Panc1 (cell line): ENCODE measurements at regions not wholly inside any gene's neighbourhood (a gene's known extent, or its start where the extent isn't known, plus 50 kb on each side); places are given as distances from the start of the nearest gene placed in this dataset.

ENCODE experiments used
- ATAC-seq: fragments of 200-7000 bp; cut with Tn5 transposase; 2 replicates; pipeline ENCODE4 v1.9.1; 2020; ENCODE audit warnings: mild to moderate bottlenecking, moderate library complexity
- BruUV-seq: library from RNA; stranded (reverse); fragments of 400-500 nt; replicated peaks from 2 replicates; lab custom pipeline; 2021; lab: Mats Ljungman, UMichigan
- CTCF ChIA-PET: fragments of 300-600 bp; sonication (Branson Sonifier 250); formaldehyde crosslinking; loops from one replicate; lab custom pipeline; 2022; ENCODE audit warnings: antibody characterized with exemption; lab: Charles Lee
- POLR2A ChIA-PET: fragments of 300-600 bp; sonication (Branson Sonifier 250); formaldehyde crosslinking; loops from one replicate; lab custom pipeline; 2022; ENCODE audit warnings: antibody characterized with exemption; lab: Charles Lee
- DNase-seq: peaks from one replicate; pipeline ENCODE4 v3.0.0-alpha.2; 2010; ENCODE audit warnings: low read depth, low spot score
- H3K27ac ChIP-seq: 2 replicates; pipeline ENCODE4 v1.5.1; 2011; ENCODE audit warnings: mild to moderate bottlenecking, low read length, inconsistent platforms
- H3K27me3 ChIP-seq: fragments of 200-500 bp; sonication (Bioruptor generic); 2 replicates; pipeline ENCODE4 v1.6.0; 2014; ENCODE audit warnings: low read length, inconsistent platforms; ENCODE audit not compliant: control insufficient read depth, insufficient read depth
- H3K36me3 ChIP-seq: fragments of 200-500 bp; sonication (Bioruptor generic); 2 replicates; pipeline ENCODE4 v1.5.1; 2014; ENCODE audit warnings: inconsistent platforms, mild to moderate bottlenecking, low read length, moderate library complexity; ENCODE audit not compliant: control insufficient read depth, insufficient read depth
- H3K4me1 ChIP-seq: 2 replicates; pipeline ENCODE4 v1.5.1; 2011; ENCODE audit warnings: inconsistent platforms, mild to moderate bottlenecking, low read length, moderate library complexity; ENCODE audit not compliant: control insufficient read depth, insufficient read depth
- H3K4me3 ChIP-seq, 2 experiments: 2 replicates each; pipeline ENCODE4 v1.5.1; 2011 to 2012; ENCODE audit warnings: low read depth in 2 of 2, low read length in 2 of 2, mild to moderate bottlenecking in 2 of 2, inconsistent platforms in 1 of 2, moderate library complexity in 1 of 2
- H3K9me3 ChIP-seq: fragments of 200-500 bp; sonication (Bioruptor generic); 2 replicates; pipeline ENCODE4 v1.5.1; 2014; ENCODE audit warnings: low read depth, mild to moderate bottlenecking, inconsistent platforms, low read length, moderate library complexity; ENCODE audit not compliant: control insufficient read depth, insufficient read depth
- POLR2AphosphoS5 ChIP-seq: IDR thresholded peaks from 2 replicates; pipeline ENCODE4 v1.6.1; 2012; ENCODE audit warnings: mild to moderate bottlenecking, low read depth, low read length, moderate library complexity
- SIN3A ChIP-seq: IDR thresholded peaks from 2 replicates; pipeline ENCODE4 v1.6.1; 2012; ENCODE audit warnings: low read depth, mild to moderate bottlenecking, low read length, moderate library complexity, borderline replicate concordance; ENCODE audit not compliant: insufficient read depth
- TCF7L2 ChIP-seq: IDR thresholded peaks from 2 replicates; pipeline ENCODE4 v1.6.1; 2011; ENCODE audit warnings: mild to moderate bottlenecking, low read depth, low read length, inconsistent platforms
- in situ Hi-C: cut with HindIII; loops from 2 replicates; pipeline ENCODE4 v1.10.0; 2016; ENCODE audit warnings: low sequenced_read_pairs, low pct_unique_long_range_greater_than_20kb
- intact Hi-C: fragments of 100-400 bp; cut with micrococcal nuclease; formaldehyde crosslinking; loops from one replicate; pipeline ENCODE4 v1.10.0; 2022; ENCODE audit not compliant: unreplicated experiment
- TF ChIP-seq, protein P1 (sequence below), 2 experiments: IDR thresholded peaks; 2 replicates each; pipeline ENCODE4 v1.6.1; 2011 to 2012; ENCODE audit warnings: low read depth in 2 of 2, control low read depth in 1 of 2, low read length in 1 of 2, mild to moderate bottlenecking in 1 of 2, moderate library complexity in 1 of 2; ENCODE audit not compliant: insufficient read depth in 1 of 2
- TF ChIP-seq, protein P2 (sequence below): fragments of 450-650 bp; IDR thresholded peaks from 2 replicates; pipeline ENCODE4 v1.5.1; 2017; ENCODE audit warnings: mild to moderate bottlenecking

DNA sequence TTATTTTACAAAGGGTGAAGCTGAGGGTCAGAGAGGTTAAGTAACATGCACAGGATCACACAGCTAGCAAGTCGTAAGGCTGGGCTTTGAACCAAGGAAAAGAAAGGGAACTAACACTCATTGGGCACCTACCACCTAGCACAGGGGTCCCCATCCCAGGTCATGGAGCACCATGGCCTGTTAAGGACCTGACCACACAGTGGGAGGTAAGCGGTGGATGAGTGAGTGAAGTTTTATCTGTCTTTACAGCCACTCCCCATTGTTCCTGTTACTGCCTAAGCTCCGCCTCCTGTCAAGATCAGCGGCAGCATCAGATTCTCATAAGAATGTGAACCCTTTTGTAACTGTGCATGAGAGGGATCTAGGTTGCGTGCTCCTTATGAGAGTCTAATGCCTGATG lies 222.8 kb downstream of the RAB11FIP2 start:
- intact Hi-C loops, result no loop called here
- no peak overlapping the region for H3K27ac ChIP-seq
- H3K9me3 ChIP-seq, result no peaks in the 10 kb centered on the region
- POLR2A ChIA-PET, result no interaction called here
- no peak overlapping the region for H3K4me3 ChIP-seq
- no peaks in the 10 kb centered on the region for H3K36me3 ChIP-seq
- no TSS peak for BruUV-seq
- TF ChIP-seq POLR2AphosphoS5 (no peak), SIN3A (no peak), TCF7L2 (no peak)
- TF ChIP-seq, protein P1, sequence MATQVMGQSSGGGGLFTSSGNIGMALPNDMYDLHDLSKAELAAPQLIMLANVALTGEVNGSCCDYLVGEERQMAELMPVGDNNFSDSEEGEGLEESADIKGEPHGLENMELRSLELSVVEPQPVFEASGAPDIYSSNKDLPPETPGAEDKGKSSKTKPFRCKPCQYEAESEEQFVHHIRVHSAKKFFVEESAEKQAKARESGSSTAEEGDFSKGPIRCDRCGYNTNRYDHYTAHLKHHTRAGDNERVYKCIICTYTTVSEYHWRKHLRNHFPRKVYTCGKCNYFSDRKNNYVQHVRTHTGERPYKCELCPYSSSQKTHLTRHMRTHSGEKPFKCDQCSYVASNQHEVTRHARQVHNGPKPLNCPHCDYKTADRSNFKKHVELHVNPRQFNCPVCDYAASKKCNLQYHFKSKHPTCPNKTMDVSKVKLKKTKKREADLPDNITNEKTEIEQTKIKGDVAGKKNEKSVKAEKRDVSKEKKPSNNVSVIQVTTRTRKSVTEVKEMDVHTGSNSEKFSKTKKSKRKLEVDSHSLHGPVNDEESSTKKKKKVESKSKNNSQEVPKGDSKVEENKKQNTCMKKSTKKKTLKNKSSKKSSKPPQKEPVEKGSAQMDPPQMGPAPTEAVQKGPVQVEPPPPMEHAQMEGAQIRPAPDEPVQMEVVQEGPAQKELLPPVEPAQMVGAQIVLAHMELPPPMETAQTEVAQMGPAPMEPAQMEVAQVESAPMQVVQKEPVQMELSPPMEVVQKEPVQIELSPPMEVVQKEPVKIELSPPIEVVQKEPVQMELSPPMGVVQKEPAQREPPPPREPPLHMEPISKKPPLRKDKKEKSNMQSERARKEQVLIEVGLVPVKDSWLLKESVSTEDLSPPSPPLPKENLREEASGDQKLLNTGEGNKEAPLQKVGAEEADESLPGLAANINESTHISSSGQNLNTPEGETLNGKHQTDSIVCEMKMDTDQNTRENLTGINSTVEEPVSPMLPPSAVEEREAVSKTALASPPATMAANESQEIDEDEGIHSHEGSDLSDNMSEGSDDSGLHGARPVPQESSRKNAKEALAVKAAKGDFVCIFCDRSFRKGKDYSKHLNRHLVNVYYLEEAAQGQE (IDR thresholded peaks at IDR 0.05; ENCODE audit: insufficient read depth in 1 of 2, low read depth in 2 of 2, low read length in 1 of 2), result no peak
- TF ChIP-seq, protein P2, sequence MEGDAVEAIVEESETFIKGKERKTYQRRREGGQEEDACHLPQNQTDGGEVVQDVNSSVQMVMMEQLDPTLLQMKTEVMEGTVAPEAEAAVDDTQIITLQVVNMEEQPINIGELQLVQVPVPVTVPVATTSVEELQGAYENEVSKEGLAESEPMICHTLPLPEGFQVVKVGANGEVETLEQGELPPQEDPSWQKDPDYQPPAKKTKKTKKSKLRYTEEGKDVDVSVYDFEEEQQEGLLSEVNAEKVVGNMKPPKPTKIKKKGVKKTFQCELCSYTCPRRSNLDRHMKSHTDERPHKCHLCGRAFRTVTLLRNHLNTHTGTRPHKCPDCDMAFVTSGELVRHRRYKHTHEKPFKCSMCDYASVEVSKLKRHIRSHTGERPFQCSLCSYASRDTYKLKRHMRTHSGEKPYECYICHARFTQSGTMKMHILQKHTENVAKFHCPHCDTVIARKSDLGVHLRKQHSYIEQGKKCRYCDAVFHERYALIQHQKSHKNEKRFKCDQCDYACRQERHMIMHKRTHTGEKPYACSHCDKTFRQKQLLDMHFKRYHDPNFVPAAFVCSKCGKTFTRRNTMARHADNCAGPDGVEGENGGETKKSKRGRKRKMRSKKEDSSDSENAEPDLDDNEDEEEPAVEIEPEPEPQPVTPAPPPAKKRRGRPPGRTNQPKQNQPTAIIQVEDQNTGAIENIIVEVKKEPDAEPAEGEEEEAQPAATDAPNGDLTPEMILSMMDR, result no peak
- CTCF ChIA-PET, result no interaction called here
- DNase-seq (no peak), ATAC-seq (no peak)
- H3K27me3 ChIP-seq, result peaks cover 3% of the 10 kb centered on the region
- H3K4me1 ChIP-seq, result no peaks in the 10 kb centered on the region
- in situ Hi-C loops, result no loop called here

DNA sequence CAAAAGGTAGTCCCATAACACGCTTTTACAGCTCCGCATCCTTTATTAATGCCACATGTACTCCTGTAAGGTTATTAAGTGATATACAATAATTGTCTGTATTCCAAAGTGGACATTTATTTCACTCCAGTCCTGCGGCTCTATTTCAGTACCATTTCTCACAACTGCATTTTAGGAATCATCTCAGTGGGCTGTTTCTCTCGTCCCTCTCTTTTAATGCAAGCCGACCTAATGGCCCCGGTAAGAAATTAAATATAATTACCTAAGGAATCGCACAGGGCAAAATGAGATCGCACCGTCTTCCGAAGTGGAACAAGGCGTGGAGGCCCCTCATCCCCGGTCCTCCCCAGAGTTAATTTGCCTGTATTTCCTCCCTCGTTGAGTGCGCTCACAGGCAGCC lies 216.5 kb downstream of the RAB11FIP2 start:
- no peak overlapping the region for H3K27ac ChIP-seq

More for the DNA sequence above, 216.5 kb downstream of the RAB11FIP2 start:
- in situ Hi-C loops (no loop called here), intact Hi-C loops (no loop called here)
- Histone ChIP-seq H3K9me3 (no peaks in the 10 kb centered on the region), H3K4me3 (no peak overlapping the region), H3K36me3 (no peaks in the 10 kb centered on the region), H3K27me3 (no peaks in the 10 kb centered on the region; the same call in 1 of the 2 replicates), H3K4me1 (no peaks in the 10 kb centered on the region)
- ChIA-PET CTCF (no interaction called here), POLR2A (no interaction called here)
- ATAC-seq, result no peak
- no TSS peak for BruUV-seq
- no peak for DNase-seq
- no peak for TF ChIP-seq POLR2AphosphoS5
- TF ChIP-seq SIN3A, result no peak
- TF ChIP-seq, protein P2, result no peak
- no peak for TF ChIP-seq TCF7L2
- TF ChIP-seq, protein P1 (IDR thresholded peaks at IDR 0.05; ENCODE audit: insufficient read depth in 1 of 2, low read depth in 2 of 2, low read length in 1 of 2), result no peak
